RKO (cell line): ENCODE measurements at regions not wholly inside any gene's neighbourhood (a gene's known extent, or its start where the extent isn't known, plus 50 kb on each side); places are given as distances from the start of the nearest gene placed in this dataset.
"Not testable (repeated sequence)": the region's sequence is repeated elsewhere in the genome, so short reads cannot be mapped to it uniquely, and the experiment has no call there.

ENCODE experiments used
- DNase-seq: peaks from one replicate; pipeline ENCODE4 v3.0.0-alpha.2; 2016; ENCODE audit warnings: low spot score

DNA sequence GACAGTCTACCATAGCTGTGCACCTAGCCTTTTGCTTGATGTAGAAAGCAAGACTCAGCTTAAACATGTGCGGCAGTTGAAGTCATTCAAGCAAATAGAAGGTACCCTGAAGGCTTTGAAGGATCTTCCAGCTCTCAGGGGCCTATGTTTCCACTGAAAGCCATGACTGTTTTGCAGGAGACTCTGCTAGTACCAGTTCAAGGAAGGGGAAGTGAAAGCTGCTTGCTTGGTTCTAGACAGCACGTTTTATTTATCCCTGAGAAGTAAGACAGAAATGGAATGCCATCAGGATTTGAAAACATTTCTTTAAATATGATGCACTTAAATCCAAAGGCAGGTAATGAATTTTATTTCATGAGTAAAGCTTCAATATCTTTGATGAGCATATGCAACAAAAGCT, 311.4 kb downstream of the PDCD6IP start:
- no peak for DNase-seq

GRCh38 chr3:34111361-34111760, 312.9 kb downstream of the PDCD6IP start:
- no peak for DNase-seq

DNA sequence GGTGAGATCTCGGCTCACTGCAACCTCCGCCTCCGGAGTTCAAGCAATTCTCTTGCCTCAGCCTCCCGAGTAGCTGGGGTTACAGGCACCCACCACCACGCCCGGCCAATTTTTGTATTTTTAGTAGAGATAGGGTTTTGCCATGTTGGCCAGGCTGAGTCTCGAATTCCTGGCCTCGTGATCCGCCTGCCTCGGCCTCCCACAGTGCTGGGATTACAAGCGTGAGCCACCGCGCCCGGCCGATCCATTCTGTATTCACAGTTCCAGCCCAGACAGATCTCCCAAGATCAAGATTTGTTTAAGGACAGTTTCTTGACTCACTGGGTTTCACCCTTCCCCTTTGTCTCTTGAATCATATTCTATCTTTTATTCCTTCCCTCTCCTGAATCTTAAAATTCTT, 313.8 kb downstream of the PDCD6IP start:
- not testable (repeated sequence) for DNase-seq

- DNase-seq, result no peak
Measured at GRCh38 chr3:34131091-34131490, 332.7 kb downstream of the PDCD6IP start.

DNA sequence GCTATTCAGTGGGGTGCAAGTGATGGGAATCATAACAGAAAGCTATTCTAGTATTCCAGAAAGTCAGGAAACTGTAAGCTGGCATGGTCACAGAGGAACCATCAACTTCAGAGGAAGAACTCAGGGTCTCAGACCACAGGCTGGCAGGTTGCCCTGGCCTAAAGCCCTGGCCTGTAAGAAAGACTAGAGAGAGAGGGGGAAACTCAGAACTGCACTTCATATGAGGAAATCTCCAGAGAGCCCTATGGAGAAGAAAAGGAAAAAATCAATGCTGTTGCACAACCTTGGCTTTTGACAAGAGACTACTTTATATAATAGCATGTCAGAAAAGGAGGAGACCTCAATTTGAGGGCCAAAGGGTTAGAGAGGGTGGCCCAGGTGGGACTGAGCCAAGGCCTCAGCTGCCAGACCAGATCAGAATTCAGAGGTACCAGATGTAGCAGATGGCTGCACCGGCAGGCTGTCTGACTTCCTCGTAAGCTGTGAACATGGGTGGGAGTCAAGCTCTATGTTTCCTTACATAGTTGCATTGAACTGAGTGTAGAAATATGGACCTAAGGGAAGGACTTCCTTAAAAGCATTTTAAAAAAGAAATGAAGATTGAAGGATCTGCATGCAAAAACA, 333.8 kb downstream of the PDCD6IP start:
- no peak for DNase-seq

- DNase-seq, result no peak
Measured at GRCh38 chr3:34139566-34139965, 341.1 kb downstream of the PDCD6IP start.

- DNase-seq, result no peak
Measured at GRCh38 chr3:34140616-34141015, 342.2 kb downstream of the PDCD6IP start.

GRCh38 chr3:34141841-34142337, 343.5 kb downstream of the PDCD6IP start:
- DNase-seq, result no peak

GRCh38 chr3:34145796-34146195, 347.4 kb downstream of the PDCD6IP start:
- DNase-seq, result no peak

GRCh38 chr3:34146596-34146995, 348.2 kb downstream of the PDCD6IP start:
- no peak for DNase-seq

DNA sequence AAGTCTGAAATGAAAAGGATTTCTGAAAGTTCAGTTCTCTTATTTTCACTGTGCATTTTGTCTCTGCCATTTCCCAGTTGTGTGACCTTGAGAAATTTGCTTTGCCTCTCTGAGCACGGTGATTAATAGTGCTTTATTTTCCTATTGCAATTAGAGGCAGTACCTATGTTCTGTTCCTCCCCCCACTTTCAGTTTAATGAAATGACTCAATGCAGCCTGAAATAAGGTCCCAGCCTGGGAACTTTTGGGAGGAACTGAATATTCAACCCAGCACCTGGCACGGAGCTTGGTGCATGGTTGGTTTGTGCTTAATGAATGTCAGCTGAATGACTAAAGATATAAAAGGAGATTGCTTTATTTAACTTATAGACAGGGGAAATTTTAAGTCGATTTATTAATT, 352.6 kb downstream of the PDCD6IP start:
- DNase-seq, result no peak

DNA sequence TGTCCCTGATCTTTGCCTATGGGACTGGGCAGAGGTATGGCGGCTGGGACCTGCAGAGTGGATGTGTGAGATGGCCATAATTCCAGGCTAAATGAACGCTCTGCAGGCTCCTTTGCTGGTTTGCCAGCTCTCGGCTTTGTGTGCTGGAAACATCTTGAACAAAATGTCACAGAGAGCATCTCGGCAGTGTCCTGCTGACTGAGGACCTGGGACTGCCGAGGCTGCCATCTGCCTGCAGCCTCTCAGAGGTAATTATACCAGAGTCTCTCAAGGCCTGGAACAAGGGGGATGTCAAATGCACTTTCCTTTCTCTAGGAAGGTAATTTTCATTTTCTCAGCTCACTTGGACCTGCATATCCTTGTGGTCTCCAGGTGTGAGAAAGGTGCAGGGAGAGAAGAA, 354.2 kb downstream of the PDCD6IP start:
- DNase-seq, result no peak

DNA sequence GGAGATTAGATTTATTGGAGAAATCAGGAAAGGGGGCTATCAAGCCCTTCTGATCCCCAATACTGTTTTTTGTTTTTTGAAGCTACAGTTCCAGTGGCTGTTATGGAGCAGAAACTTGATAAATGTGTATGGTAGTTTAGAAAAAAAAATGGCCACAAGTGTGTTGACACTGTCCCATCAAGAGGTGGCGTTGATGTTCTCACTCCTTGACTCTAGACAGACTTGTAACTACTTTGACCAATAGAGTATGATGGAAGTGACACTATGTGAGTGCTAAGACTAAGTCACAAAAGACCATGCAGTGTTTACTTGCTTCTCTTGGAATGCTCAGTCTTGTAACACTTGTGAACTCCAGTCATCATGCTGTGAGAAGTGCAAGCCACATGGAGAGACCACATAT, 356.7 kb downstream of the PDCD6IP start:
- no peak for DNase-seq

DNA sequence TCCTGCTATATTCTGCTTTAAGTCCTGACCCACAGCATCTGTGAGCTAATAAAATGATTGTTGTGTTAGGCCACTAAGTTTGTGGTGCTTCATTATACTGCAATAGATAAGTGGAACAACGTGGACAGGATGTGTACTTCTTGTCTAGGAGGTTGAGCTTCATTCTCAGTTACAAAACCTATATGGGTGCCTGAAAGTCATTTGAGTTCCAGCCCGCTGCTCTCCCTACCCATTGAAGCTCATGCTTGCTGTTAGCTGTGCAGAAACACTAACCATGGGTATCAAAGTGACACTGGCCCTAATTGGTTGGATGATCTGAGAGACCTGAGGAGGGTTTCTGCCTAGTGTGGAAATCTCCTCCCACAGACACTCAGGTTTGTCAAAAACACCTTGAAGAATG, 357.2 kb downstream of the PDCD6IP start:
- DNase-seq, result no peak

GRCh38 chr3:34157491-34157890, 359.1 kb downstream of the PDCD6IP start:
- DNase-seq, result no peak

GRCh38 chr3:34159613-34160420, 361.4 kb downstream of the PDCD6IP start:
- no peak for DNase-seq

- DNase-seq, result not testable (repeated sequence)
Measured at GRCh38 chr3:34169636-34170035, 371.2 kb downstream of the PDCD6IP start.

DNA sequence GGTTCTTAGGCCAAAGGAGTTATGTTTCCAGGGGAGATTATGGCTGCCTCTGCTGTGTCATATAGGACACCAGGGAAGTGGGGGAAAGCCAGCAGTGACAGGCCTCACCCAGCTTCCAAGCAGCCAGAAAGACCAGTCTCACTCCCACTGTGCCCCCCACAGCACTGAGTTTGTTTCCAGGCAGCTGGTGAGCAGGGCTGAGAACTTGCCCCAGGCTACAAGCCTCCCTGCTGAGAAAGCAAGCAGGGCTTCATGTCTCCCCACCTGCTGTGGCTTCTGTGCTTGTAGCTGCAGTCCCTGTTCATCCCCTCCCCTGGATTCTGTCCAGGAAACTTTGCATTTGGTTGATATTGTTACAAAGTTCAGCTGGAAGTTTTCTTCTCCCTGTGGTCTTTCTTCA, 376.3 kb downstream of the PDCD6IP start:
- no peak for DNase-seq

DNA sequence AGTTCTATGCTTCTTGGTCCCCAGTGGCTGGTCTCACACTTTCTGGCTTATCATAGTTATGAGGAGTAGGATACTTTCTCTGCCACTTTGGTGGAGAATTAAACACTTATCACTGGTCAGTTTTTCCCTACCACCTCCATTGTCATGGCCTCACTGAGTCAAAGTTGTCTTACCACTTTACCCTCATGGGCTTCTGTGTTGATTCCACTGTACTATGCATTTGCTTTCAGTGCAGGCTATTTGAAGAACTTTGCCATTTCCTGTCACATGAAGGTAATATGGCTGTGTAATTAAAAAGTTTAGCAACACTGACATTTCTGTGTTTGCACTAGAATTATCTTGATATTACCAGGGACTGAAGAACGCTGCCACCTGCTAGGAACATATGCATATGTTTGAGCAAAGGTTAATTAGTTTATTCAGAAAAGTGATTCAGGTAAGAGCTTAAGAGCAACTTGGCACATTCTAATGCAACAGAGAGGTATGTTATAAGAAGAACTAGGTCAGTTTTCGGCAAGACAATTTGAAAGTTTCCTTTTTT, 377.3 kb downstream of the PDCD6IP start:
- DNase-seq, result no peak

GRCh38 chr3:34176723-34177122, 378.3 kb downstream of the PDCD6IP start:
- no peak for DNase-seq

DNA sequence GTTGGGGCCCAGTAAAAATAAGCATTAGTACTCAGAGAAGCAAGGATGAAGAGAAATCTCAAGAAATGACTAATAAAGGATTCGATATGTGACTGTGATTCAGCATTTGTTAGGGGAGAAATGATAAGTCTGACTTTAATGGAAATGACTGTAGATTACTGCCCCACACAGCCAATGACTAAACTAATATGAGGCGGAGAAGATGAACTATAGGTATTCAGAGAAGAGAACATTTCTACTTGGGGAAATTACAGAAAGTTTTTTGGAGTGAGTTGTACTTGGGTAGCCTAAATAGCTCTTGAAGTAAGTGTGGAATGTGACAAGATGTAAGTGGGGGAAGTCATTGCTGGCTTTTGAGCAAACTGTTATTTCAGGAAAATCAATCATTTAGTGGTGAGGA, 380.0 kb downstream of the PDCD6IP start:
- no peak for DNase-seq

GRCh38 chr3:34179716-34180115, 381.3 kb downstream of the PDCD6IP start:
- DNase-seq, result no peak

- no peak for DNase-seq
Measured at GRCh38 chr3:34180532-34180931, 382.1 kb downstream of the PDCD6IP start.
